Stimulated activated CD4-positive, alpha-beta T cell treated with anti-CD3 and anti-CD28 coated beads, Interleukin-2, amount 100 ng/mL, for 4 hours (primary cell): ENCODE measurements at regions not wholly inside any gene's neighbourhood (a gene's known extent, or its start where the extent isn't known, plus 50 kb on each side); places are given as distances from the start of the nearest gene placed in this dataset.
A peak's percentile ranks its signal among the peaks of the same experiment; 100 is the strongest.
"Not testable (repeated sequence)": the region's sequence is repeated elsewhere in the genome, so short reads cannot be mapped to it uniquely, and the experiment has no call there.

Source experiments
- DNase-seq: peaks from one replicate; pipeline ENCODE4 v3.0.0-alpha.2; 2020; ENCODE audit warnings: low read depth

DNA sequence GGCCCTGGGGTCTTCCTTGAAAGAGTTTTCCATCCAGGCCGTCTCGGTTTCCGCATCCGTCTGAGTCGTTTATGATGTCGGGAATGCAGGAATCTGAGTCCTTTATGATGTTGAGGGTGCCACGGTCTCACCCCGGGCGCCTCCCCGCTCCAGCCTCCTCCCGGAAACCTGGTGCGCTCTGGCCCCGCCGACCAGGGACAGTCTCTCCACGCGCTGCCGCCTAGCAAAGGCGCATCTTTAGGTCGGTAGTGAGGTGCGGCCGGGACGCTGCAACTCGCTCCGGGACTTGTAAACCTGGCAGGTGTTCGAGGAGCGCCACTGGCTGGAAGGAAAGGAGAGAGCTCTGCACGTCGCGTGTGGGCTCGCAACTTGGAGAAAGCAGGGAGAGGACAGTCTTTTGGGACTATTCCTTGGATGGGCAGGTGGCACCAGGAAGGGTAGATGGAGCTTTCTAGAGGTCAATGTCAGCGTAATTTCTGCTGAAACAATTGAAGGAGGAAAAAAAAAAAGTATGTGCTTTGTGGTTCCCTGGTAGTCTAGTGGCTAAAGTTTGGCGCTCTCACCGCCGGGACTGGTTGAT lies 132.0 kb downstream of the FAM72B start:
- DNase-seq: not testable (repeated sequence)

DNA sequence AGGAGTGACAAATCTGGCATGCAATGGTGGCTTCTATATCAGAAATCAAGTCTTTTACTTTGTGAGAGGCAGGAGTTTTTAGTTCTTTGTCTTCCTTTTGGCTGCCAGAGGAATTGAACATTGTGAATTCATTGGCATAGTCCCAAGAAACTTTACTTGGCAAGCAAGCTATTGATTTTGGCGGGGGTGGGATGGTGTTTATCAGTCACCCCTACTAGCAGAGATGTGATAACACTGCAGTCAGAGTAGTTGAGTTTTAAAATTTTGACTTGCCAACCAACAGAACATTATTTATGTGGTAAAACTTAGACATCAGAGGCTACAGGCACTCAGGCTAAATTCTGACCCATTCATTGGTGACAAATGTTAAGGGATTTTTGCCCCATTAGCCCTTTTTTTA lies 129.2 kb downstream of the FAM72B start:
- not testable (repeated sequence) for DNase-seq

DNA sequence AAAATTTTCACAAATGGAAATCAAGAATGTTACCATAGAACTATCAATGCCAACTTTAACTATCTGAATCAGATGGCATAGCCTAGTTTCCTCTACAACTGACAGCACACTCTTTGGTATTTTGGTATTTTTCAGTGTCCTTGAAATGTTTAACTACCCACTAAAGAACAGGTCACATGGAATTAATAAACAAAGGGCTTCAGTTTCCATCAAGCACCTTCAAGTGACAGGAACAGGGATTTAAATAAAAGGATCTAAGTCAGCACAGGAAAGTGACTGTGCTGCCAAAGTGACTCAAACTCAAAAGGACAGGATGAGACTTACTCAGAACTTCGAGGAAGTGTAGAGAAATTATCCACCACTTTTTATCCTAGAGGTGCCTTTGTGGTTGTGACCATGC lies 117.2 kb downstream of the FAM72B start:
- not testable (repeated sequence) for DNase-seq

DNA sequence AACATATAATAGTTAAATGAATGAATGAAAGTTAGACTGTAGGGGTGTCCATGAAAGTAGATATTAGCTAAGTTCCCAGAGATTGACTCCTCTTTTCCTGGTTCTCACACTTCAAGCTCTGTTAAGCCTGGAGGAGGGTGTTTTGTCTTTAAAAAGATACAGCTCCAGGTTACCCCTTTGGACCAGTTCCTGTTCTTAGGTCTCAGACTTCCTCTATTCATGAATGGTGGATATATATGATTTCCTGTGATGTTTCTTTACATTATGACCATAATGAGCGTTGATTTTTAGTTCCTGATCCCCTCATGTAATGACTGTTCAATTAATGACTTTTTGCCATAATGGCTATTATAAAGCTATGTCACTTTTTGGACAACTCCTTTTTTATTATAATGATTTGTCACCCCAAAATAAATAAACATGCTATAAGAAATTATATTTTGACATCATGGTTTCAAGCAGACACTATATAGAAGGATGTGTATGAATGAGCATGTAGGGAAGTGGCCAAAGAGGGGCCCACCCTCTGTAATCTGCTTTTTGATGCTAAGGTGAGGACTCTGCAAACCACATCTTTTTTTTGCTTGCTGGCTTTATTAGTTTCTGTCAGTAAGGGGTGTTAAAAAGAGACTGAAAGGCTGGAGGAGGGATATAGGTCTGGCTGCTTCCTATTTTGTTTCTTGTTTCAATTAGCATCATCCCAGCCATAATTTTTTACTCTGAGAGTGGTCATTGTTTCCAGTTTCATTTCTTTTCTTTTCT lies 115.2 kb downstream of the FAM72B start:
- DNase-seq: not testable (repeated sequence)

DNA sequence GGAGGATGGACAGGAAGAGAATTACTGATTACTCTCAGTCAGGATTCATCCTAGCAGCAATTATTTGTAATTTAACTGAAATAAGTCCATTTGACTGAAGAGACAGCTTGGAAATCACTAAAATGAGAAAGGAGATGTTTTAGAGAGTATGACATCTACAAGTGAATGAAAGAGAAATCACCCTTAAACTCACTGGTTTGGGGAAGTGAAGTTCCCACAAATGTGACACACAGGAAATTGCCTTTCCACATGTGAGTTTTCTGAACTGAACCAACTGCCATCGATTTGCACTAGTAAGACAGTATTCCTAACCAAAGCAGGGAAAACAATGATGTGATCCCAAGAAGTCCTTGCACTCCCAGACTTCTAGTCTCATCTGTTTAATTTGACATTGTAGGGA lies 110.3 kb downstream of the FAM72B start:
- DNase-seq: not testable (repeated sequence)

DNA sequence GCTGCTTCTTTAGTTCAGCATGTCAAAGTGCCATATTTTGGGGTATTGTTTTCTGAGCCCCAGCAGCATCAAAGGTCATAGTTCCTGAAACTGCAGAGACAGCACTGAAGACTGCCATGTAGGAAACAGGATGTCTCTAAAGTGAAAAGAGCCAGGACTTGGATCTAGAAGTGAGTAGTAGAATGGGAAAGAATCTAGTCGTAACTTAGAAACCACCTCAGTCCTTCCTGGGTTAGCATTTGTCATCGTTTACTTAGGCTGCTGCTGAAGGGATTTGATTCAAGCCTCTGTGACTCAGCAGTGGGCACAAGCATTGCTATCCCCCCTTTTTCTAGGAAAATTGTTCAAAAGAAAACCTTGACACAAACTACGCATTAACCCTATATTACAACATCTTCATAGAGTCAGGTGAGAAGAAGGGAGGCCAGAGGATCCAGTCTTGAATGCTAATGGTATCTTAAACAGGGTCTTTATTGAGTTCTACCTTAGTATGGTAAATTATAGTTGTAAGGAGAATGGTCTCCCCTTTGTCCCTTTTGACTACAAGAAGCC lies 108.8 kb downstream of the FAM72B start:
- not testable (repeated sequence) for DNase-seq

DNA sequence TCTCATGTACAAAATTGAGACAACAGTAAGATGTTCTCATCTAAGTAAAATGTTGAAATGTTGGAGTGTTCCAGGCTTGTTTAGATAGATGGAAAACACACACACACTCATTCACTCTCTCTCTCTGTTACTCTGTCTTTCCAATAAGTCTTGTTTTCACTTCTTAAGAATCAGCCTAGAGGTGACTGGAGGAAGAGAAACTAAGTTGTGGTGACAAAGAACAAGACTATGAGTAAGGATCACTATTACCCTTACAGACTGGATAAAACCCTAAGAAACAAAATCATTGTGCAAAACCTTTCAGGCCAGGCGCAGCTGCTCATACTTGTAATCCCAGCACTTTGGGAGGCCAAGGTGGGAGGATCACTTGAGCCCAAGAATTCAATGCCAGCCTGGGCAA lies 107.5 kb downstream of the FAM72B start:
- not testable (repeated sequence) for DNase-seq

DNA sequence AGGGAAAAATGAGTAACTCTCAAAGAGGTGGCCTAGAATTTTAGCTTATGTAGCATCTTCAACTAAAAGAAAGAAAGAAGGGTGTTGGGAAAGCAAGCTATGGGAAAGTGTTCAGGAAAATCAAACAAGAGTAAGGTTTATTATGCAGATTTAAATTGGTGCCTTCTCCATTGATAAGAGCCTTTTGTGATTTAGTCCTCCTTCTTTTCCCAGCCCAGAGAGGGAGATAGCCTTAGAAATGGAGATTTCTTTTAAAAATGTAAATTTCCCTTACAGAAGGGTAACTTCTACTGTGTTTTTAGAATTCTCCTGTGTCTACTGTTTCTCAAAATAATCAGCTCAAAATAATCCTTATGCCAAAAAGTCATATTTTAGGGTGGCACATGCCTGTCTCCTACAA lies 104.5 kb downstream of the FAM72B start:
- not testable (repeated sequence) for DNase-seq

DNA sequence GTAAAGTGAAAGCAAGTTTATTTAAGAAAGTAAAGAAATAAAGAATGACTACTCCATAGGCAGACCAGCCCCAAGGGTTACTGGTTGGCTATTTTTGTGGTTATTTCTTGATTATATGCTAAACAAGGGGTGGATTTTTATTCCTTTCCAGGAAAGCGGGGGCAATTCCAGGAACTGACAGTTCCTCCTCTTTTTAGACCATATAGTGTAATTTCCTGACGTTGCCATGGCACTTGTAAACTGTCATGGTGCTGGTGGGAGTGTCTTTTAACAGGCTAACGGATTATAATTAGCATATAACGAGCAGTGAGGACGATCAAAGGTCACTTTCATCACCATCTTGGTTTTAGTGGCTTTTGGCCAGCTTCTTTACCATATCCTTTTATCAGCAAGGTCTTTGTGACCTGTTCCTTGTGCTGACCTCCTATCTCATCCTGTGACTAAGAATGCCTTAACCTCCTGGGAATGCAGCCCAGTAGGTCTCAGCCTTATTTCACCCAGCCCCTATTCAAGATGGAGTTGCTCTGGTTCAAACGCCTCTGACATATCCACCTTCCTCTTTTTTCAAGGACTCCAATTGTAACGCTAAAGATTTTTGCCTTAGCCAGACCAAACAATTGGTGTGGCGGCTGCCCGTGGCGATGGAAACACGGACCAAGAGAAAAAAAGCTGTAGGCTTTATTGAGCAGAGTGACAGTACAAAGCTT lies 103.8 kb downstream of the FAM72B start:
- DNase-seq: not testable (repeated sequence)

DNA sequence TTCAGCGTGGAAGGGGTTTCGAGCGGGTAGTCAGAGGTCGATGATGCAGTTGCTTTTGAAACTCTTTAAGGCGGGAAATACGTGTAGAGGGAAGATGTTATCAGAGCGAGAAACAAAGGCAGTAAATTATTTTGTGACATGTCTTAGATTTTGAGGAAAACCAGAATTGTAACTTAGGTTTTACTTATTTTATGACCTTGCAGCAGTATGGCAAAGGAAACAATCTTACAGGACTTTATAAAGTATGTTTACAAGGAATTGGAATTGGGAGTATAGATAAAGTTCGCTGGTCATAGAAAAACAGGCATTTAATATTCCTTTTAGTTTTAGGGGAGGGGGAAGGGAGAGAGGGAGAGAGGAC lies 103.3 kb downstream of the FAM72B start:
- DNase-seq: not testable (repeated sequence)

DNA sequence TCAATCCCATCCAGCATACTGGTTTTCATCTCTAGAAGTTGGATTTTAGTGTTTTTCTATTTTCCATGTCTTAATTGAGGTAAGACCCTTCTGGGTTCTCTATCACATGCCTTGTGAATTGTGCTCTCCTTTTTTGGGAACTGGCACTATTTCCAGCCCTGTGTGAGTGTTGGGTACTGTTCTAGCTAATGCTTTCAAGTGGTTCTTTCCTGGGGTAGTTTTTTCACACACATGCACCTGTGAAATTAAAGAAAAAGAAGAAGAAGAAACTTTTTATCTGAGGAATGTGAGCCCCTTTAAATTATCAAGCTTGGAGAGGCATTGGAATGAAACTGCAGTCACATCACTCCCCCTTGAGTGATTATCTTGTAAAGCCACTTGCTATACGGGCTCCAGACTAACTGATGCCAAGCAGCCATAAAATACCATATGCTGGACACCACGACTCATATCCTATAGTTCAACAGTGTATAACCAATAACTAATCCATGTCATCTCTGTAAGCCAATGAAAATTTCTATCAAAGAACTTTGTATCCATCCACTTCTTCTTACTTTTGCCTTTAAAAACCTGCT lies 102.4 kb downstream of the FAM72B start:
- not testable (repeated sequence) for DNase-seq

DNA sequence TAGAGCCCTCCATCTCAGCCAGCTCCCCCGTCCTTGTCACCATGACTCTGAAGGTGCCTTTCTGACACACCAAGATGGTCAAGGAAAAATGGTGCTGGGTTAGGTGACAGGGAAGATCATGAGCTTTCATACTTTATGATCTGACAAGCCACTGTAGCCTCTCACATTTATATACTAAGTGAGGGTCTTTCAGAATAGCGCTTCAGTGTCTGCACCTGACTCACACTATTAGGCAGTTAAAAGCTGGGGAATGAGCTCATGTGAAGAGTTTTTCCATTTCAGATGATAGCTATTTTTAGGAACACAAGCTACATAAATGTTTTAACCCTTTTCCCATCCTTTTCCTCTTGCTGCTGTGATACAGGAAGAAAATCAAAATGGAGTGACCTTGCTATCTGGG lies 101.1 kb downstream of the FAM72B start:
- not testable (repeated sequence) for DNase-seq

DNA sequence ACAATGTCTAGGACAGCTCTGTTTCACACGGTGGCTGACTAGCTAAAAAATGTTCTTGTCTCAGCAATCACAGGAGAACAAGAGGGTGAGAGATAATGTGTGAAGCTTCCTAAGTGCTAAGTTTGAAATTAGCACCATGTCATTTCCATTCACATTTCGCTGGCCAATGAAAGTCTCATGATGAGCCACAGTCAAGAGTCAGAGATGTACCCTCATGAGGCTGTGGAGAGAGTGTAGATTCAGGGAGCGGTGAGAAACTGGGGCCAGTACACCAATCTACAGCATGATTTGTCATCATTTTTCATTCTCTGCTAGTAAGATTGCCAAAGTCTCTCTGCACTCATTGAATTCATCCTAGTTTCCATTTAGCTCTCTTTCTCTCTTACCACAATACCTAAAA lies 97.9 kb downstream of the FAM72B start:
- DNase-seq: not testable (repeated sequence)

DNA sequence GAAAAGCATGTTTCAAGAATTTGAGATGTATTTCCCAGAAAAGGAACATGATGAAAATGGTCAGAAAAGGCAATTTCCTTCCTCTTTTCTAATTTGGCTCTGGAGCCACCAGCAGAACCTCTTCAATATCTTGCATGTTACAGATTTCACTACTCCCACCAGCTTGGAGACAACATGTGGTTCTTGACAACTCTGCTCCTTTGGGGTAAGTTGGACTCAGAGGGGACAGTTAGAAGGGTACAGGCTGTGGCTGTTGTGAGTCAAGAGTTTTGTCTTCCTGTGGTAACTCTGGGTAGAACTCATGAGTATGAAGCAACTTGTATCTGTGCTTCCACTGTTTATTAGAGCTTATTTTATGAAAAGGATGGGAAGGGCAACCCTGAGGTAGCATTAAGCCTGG lies 96.9 kb downstream of the FAM72B start:
- DNase-seq: not testable (repeated sequence)

DNA sequence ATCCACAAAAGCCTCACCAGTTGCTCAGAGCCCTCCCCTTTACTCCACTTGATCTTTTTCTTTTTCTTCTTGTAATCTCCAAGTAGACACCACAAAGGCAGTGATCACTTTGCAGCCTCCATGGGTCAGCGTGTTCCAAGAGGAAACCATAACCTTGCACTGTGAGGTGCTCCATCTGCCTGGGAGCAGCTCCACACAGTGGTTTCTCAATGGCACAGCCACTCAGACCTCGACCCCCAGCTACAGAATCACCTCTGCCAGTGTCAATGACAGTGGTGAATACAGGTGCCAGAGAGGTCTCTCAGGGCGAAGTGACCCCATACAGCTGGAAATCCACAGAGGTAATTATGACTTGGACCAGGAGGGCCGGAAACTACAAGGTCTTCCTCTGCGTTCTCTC lies 95.6 kb downstream of the FAM72B start:
- not testable (repeated sequence) for DNase-seq

DNA sequence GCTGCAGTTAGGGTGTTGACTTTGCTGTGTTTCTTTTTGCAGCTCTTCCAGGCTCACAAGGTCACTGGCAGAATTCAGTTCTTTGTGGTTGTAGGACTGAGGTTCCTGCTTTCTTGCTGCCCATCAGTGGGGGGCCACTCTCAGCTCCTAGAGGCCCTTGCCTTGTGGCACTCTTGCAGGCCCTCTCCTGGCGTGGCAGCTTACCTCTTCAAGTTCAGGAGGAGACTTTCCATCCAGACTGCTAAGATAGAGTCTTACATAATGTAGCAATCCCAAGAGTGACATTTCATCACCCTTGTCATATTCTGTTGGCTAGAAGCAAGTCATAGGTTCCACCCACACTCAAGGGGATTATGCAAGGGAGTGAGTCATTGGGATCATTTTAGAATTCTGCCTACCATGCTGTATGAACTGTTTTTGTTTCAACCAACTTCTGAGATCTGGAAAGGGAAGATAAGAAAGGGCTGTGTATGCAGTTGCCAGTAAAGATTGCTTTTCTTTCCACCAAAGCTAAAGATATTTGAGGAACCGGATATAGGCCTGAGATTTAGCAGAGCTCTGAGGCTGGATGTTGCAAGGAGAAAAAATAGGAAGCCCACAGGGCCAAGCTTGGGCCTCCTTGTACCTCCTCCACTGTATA lies 91.7 kb downstream of the FAM72B start:
- not testable (repeated sequence) for DNase-seq

DNA sequence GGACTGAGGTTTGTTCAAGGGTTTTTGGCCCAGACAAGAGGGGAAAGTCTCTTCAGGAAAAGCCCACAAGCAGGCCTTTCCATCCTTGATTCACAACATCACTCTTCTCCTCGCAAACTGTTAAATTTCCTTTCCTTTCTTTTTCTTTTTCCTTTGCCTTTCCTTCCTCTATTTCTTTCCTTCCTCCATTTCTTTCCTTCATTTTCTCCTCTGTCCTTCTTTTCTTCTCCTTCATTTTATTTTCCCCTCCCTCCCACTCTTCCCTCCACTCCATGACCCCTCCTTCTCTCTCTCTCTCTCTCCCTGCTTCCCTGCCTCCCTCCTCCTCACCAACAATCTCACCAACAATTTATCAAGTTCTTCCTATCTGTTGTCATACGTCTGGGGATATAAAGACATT lies 89.1 kb downstream of the FAM72B start:
- DNase-seq: not testable (repeated sequence)

DNA sequence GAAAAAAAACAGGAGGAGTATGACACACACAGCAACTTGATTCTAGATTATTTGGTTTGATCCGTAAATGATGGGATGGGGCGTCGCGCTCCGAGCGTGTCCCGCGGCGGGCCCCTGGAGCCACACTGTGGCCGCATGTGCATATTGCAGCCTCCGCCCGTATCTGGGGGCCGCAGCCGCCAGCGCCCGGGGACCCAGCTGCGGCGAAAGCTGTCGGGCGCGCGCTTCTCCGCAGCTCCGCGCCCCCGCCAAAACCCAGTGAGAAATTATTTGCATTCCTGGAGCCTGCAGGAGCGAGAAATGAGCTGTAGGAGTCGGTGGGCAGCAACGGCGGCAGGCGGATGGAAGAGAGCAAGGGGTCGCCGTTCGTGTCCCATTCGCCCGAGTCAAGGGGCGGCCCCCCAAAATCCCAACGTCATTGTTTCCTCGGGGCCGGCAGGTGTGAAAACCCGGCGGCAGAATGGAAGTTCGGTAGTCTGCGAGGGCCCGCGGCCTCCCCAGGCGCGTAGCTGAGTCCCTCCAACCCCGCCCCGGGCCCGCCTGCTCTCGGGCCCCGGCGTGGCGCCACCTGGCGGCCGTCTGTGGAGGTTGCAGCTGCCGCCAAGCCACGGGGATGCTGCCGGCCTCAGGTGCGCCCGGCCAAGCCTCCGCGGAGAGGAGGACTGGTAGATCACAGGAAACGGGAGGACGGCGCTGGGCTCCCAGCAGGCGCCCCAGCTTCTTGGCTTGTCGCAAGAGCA lies 86.8 kb downstream of the FAM72B start:
- peak; percentile 72 for DNase-seq

DNA sequence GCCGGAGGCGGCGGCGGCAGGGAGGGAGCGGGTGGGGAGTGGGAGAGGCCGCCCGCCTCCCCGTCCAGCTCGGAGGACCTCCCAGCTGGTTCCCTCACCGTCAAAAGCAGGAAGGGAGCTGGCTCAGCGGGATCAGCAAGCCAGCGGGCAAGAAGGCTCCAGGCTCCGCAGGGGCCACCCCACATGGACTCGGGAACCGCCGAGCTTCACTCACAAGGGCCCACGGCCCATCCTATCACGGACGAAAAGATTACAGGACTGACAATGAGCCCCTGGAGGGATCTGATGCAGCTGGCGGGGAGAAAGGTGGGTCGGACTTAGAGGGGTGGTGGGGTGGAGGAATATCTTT lies 86.3 kb downstream of the FAM72B start:
- not testable (repeated sequence) for DNase-seq

DNA sequence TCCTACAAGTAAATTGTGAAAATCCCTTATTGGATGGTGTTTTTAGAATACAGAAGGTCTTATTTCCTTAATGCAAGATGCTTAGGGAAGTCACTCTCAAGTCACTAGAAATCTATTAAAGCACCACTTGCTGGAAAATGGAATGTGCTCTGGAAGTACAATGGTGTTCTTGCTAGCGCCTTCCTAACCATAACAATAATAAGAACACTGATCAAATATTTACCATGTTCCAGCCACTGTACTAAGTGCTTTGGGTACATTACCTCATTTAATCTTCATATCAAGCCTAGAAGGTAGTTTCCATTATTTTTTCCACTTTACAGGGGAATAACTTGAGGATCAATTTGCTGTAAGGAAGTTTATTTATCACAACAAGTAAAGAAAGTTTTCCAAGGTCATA lies 75.1 kb downstream of the FAM72B start:
- not testable (repeated sequence) for DNase-seq
